ENCODE measurements at regions not wholly inside any gene's neighbourhood (a gene's known extent, or its start where the extent isn't known, plus 50 kb on each side); places are given as distances from the start of the nearest gene placed in this dataset.

DNA sequence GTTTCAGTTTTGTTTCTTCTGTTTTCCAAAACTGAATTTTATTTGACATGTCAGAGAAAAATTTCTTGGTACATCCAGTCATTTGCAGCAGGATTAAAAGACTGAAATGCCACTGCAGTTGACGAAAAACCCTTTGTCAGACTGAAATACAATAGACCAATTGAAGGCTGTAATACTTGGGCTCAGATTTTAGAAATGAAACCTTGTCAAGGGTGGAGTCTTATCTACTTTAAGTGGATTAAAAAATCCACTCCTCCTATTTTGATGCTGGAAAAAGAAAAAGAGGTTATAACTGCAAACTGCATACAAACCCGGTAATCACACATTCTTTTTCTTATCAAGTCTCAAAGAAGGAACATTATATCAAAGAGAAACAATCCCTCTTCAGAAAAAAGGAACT is 80.2 kb upstream of the NEUROD1 start:
- TF ChIP-seq EZH2phosphoT487 (IDR thresholded peaks at IDR 0.05; ENCODE audit: insufficient read depth, low read depth): no peak
- TF ChIP-seq EZH2 (IDR thresholded peaks at IDR 0.05; ENCODE audit: insufficient read depth, poor library complexity, severe bottlenecking): no peak

Data from GM23248 (cell line).